Smooth muscle cell (in vitro differentiated cells): ENCODE measurements at regions not wholly inside any gene's neighbourhood (a gene's known extent, or its start where the extent isn't known, plus 50 kb on each side); places are given as distances from the start of the nearest gene placed in this dataset.
A peak's percentile ranks its signal among the peaks of the same experiment; 100 is the strongest.

Experiments
- DNase-seq: peaks from one replicate; lab custom pipeline; 2025; ENCODE audit not compliant: unreplicated experiment; lab: John Stamatoyannopoulos, UW
- H2AFZ ChIP-seq: fragments of 200-600 bp; sonication (generic); 2 replicates; pipeline ENCODE4 v1.6.0; 2016; ENCODE audit warnings: antibody characterized with exemption, low read depth, mild to moderate bottlenecking
- H3F3A ChIP-seq: fragments of 200-600 bp; sonication (generic); 2 replicates; pipeline ENCODE4 v1.6.0; 2017; ENCODE audit warnings: antibody characterized with exemption, low read depth
- H3K27ac ChIP-seq: fragments of 200-600 bp; sonication (generic); 2 replicates; pipeline ENCODE4 v1.5.1; 2016; ENCODE audit warnings: low read depth, mild to moderate bottlenecking
- H3K27me3 ChIP-seq: fragments of 200-600 bp; sonication (generic); 2 replicates; pipeline ENCODE4 v1.6.1; 2016; ENCODE audit warnings: low read depth, mild to moderate bottlenecking
- H3K36me3 ChIP-seq: fragments of 200-600 bp; sonication (generic); 2 replicates; pipeline ENCODE4 v1.5.1; 2016; ENCODE audit warnings: low read depth
- H3K4me1 ChIP-seq: fragments of 200-600 bp; sonication (generic); 2 replicates; pipeline ENCODE4 v1.5.1; 2016; ENCODE audit warnings: low read depth
- H3K4me2 ChIP-seq: fragments of 200-600 bp; sonication (generic); 2 replicates; pipeline ENCODE4 v1.6.0; 2016; ENCODE audit warnings: mild to moderate bottlenecking
- H3K4me3 ChIP-seq: fragments of 200-600 bp; sonication (generic); 2 replicates; pipeline ENCODE4 v1.5.1; 2016; ENCODE audit warnings: mild to moderate bottlenecking
- H3K79me2 ChIP-seq: fragments of 200-600 bp; sonication (generic); 2 replicates; pipeline ENCODE4 v1.6.0; 2016; ENCODE audit warnings: low read depth, mild to moderate bottlenecking
- H3K9ac ChIP-seq: fragments of 200-600 bp; sonication (generic); 2 replicates; pipeline ENCODE4 v1.6.0; 2016; ENCODE audit warnings: low read depth
- H3K9me3 ChIP-seq: fragments of 200-600 bp; sonication (generic); replicated peaks from 2 replicates; pipeline ENCODE4 v1.5.1; 2016; ENCODE audit warnings: low read depth
- H4K20me1 ChIP-seq: fragments of 200-600 bp; sonication (generic); 2 replicates; pipeline ENCODE4 v1.6.0; 2016; ENCODE audit warnings: low read depth
- WGBS: methylation state at CpG from one replicate; pipeline ENCODE4 v1.1.7; 2016; ENCODE audit warnings: low lambda C conversion rate; 5-methylcytosine and 5-hydroxymethylcytosine counted together
- TF ChIP-seq, protein P1 (sequence below): fragments of 200-600 bp; sonication (generic); IDR thresholded peaks from 2 replicates; pipeline ENCODE4 v1.5.1; 2017; ENCODE audit warnings: borderline replicate concordance, mild to moderate bottlenecking, antibody characterized with exemption; ENCODE audit not compliant: insufficient read depth, poor library complexity, severe bottlenecking

DNA sequence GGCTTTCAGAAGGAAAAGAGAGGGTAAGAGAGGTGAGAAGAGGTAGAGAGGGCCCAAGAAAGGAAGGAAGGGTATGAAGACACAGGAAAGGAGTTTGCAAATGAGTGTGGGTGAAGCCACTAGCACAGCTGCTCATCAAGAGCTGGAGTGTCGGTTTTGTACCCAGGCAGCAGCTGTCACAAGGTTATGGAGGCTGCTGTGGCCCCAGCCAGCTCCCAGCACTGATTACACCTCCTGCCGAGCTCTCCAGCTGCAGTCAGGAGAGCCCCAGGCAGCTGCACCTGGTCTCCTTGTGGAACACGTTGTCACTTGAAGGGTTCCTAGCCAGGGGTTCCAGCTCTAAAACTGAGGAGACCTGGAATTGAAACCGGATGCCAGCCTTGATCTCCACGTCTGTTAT is 60.4 kb upstream of the CHD2 start:
- H3K27me3 ChIP-seq = no peaks in the 10 kb centered on the region
- H3K9ac ChIP-seq = no peak overlapping the region
- DNase-seq = no peak
- H2AFZ ChIP-seq = no peak overlapping the region
- peak overlapping the region; percentile 29 for H3K27ac ChIP-seq
- TF ChIP-seq, protein P1, sequence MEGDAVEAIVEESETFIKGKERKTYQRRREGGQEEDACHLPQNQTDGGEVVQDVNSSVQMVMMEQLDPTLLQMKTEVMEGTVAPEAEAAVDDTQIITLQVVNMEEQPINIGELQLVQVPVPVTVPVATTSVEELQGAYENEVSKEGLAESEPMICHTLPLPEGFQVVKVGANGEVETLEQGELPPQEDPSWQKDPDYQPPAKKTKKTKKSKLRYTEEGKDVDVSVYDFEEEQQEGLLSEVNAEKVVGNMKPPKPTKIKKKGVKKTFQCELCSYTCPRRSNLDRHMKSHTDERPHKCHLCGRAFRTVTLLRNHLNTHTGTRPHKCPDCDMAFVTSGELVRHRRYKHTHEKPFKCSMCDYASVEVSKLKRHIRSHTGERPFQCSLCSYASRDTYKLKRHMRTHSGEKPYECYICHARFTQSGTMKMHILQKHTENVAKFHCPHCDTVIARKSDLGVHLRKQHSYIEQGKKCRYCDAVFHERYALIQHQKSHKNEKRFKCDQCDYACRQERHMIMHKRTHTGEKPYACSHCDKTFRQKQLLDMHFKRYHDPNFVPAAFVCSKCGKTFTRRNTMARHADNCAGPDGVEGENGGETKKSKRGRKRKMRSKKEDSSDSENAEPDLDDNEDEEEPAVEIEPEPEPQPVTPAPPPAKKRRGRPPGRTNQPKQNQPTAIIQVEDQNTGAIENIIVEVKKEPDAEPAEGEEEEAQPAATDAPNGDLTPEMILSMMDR = no peak
- no peaks in the 10 kb centered on the region for H3K9me3 ChIP-seq
- WGBS = 75% methylated on average over 5 of the region's 5 CpGs
- no peaks in the 10 kb centered on the region for H3K36me3 ChIP-seq
- no peaks in the 10 kb centered on the region for H3K79me2 ChIP-seq
- no peaks in the 10 kb centered on the region for H3K4me1 ChIP-seq
- H3F3A ChIP-seq = no peaks in the 10 kb centered on the region
- no peak overlapping the region for H3K4me3 ChIP-seq
- H3K4me2 ChIP-seq = no peak overlapping the region
- H4K20me1 ChIP-seq = no peaks in the 10 kb centered on the region

DNA sequence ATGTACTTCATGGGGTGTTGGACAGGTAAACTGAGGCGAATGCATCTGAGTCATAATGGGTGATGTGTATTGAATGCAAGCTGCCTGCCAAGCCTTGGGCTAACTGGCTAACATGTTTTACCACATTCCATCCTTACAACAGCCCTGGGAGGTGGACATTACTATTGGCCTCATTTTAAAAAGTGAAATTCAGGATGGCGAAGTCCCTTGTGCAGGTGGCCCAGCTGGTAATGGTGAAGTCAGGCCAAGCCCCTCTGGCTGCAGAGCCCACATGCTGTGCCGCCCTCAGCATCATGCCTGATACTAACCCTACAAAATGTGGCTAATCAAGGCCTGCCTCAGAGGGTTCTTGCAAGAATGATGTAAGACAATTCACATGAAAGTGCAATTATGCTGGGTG is 60.0 kb upstream of the CHD2 start:
- no peaks in the 10 kb centered on the region for H3K79me2 ChIP-seq
- DNase-seq = no peak
- H3K27ac ChIP-seq = no peak overlapping the region
- no peak overlapping the region for H3K4me3 ChIP-seq
- H3F3A ChIP-seq = no peaks in the 10 kb centered on the region
- no peaks in the 10 kb centered on the region for H3K9me3 ChIP-seq
- no peaks in the 10 kb centered on the region for H4K20me1 ChIP-seq
- peaks cover 4% of the 10 kb centered on the region for H3K4me1 ChIP-seq
- H3K9ac ChIP-seq = no peak overlapping the region
- H3K27me3 ChIP-seq = no peaks in the 10 kb centered on the region
- no peaks in the 10 kb centered on the region for H3K36me3 ChIP-seq
- no peak overlapping the region for H2AFZ ChIP-seq
- TF ChIP-seq, protein P1 = no peak
- 80% methylated on average over 3 of the region's 3 CpGs for WGBS
- H3K4me2 ChIP-seq = no peak overlapping the region

DNA sequence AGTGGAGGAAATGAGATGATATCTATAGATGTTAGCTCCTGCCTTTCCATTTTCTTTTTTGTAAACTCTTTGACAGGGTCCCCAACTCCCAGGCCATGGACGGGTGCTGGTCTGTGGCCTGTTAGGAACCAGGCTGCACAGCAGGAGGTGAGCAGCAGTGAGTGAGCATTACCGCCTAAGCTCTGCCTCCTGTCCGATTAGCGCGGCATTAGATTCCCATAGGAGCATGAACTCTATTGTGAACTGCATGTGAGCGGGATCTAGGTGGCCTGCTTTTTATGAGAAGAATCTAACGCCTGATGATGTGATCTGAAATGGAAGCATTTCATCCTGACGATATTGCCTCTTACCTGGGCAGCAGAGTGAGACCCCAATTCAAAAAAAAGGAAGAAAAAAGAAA is 56.8 kb upstream of the CHD2 start:
- H3K9me3 ChIP-seq = no peaks in the 10 kb centered on the region
- H3K9ac ChIP-seq = no peak overlapping the region
- no peak overlapping the region for H3K27ac ChIP-seq
- H3K4me2 ChIP-seq = no peak overlapping the region
- no peak overlapping the region for H3K4me3 ChIP-seq
- DNase-seq = no peak
- TF ChIP-seq, protein P1 = no peak
- no peak overlapping the region for H2AFZ ChIP-seq
- no peaks in the 10 kb centered on the region for H3K27me3 ChIP-seq
- H3F3A ChIP-seq = no peaks in the 10 kb centered on the region
- H3K36me3 ChIP-seq = no peaks in the 10 kb centered on the region
- 97% methylated on average over 8 of the region's 8 CpGs for WGBS
- peaks cover 15% of the 10 kb centered on the region for H3K4me1 ChIP-seq
- no peaks in the 10 kb centered on the region for H3K79me2 ChIP-seq
- no peaks in the 10 kb centered on the region for H4K20me1 ChIP-seq

DNA sequence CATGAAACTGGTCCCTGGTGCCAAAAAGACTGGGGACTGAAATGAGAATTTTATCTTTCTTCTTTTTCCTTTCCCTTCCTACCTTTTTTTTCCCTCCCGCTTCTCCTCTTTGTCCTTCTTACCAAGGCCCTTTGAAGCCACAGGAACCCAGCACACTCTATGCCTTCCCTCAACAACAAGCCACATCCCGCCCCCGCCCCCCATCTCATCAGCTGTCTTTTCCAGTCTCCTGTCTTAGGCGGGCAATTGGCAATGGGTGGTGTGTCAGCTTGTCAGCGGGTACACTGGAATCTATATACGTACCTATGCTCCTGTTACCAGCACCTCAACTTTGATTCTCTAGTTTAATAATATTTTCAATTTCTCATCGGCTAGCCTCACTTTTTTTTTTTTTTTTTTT is 56.3 kb upstream of the CHD2 start:
- H3K4me1 ChIP-seq = peaks cover 15% of the 10 kb centered on the region
- H3K9me3 ChIP-seq = no peaks in the 10 kb centered on the region
- TF ChIP-seq, protein P1 = no peak
- no peak overlapping the region for H2AFZ ChIP-seq
- H4K20me1 ChIP-seq = no peaks in the 10 kb centered on the region
- no peak overlapping the region for H3K9ac ChIP-seq
- H3F3A ChIP-seq = no peaks in the 10 kb centered on the region
- no peak overlapping the region for H3K4me2 ChIP-seq
- WGBS = 99% methylated on average over 7 of the region's 7 CpGs
- H3K4me3 ChIP-seq = no peak overlapping the region
- no peak for DNase-seq
- H3K36me3 ChIP-seq = no peaks in the 10 kb centered on the region
- no peaks in the 10 kb centered on the region for H3K27me3 ChIP-seq
- no peaks in the 10 kb centered on the region for H3K79me2 ChIP-seq
- no peak overlapping the region for H3K27ac ChIP-seq
